ENCODE measurements at regions not wholly inside any gene's neighbourhood (a gene's known extent, or its start where the extent isn't known, plus 50 kb on each side); places are given as distances from the start of the nearest gene placed in this dataset.

- TF ChIP-seq POLR2A (IDR thresholded peaks at IDR 0.05; ENCODE audit: low read depth, low read length), result no peak
- TF ChIP-seq TAF1 (IDR thresholded peaks at IDR 0.05; ENCODE audit: borderline replicate concordance, low read depth, low read length), result no peak
Measured at GRCh38 chr2:122367646-122368010, 612.2 kb downstream of the TSN start.
